HG03196 (cell line): ENCODE measurements at regions not wholly inside any gene's neighbourhood (a gene's known extent, or its start where the extent isn't known, plus 50 kb on each side); places are given as distances from the start of the nearest gene placed in this dataset.
"Not testable (repeated sequence)": the region's sequence is repeated elsewhere in the genome, so short reads cannot be mapped to it uniquely, and the experiment has no call there.

ENCODE experiments used
- ATAC-seq: cut with Tn5 transposase; IDR thresholded peaks from one replicate; pipeline ENCODE4 v1.9.1; 2021; ENCODE audit not compliant: unreplicated experiment

- no peak for ATAC-seq
Measured at GRCh38 chr12:58615576-58615975, 304.7 kb downstream of the LRIG3 start.

- no peak for ATAC-seq
Measured at GRCh38 chr12:58616618-58617017, 303.7 kb downstream of the LRIG3 start.

- no peak for ATAC-seq
Measured at GRCh38 chr12:58621126-58621525, 299.2 kb downstream of the LRIG3 start.

GRCh38 chr12:58629376-58629775, 290.9 kb downstream of the LRIG3 start:
- no peak for ATAC-seq

GRCh38 chr12:58633479-58633878, 286.8 kb downstream of the LRIG3 start:
- no peak for ATAC-seq

- no peak for ATAC-seq
Measured at GRCh38 chr12:58639318-58639934, 280.9 kb downstream of the LRIG3 start.

- no peak for ATAC-seq
Measured at GRCh38 chr12:58640314-58640713, 280.0 kb downstream of the LRIG3 start.

GRCh38 chr12:58645946-58646345, 274.4 kb downstream of the LRIG3 start:
- ATAC-seq: no peak

GRCh38 chr12:58647495-58647894, 272.8 kb downstream of the LRIG3 start:
- no peak for ATAC-seq

- no peak for ATAC-seq
Measured at GRCh38 chr12:58648176-58648575, 272.1 kb downstream of the LRIG3 start.

- ATAC-seq: no peak
Measured at GRCh38 chr12:58651850-58652249, 268.5 kb downstream of the LRIG3 start.

GRCh38 chr12:58654021-58654420, 266.3 kb downstream of the LRIG3 start:
- ATAC-seq: no peak

- ATAC-seq: no peak
Measured at GRCh38 chr12:58655375-58655774, 264.9 kb downstream of the LRIG3 start.

- no peak for ATAC-seq
Measured at GRCh38 chr12:58656254-58657009, 263.9 kb downstream of the LRIG3 start.

- ATAC-seq: no peak
Measured at GRCh38 chr12:58657190-58657589, 263.1 kb downstream of the LRIG3 start.

GRCh38 chr12:58665375-58665774, 254.9 kb downstream of the LRIG3 start:
- ATAC-seq: no peak

GRCh38 chr12:58668233-58668632, 252.1 kb downstream of the LRIG3 start:
- ATAC-seq: no peak

- no peak for ATAC-seq
Measured at GRCh38 chr12:58668871-58669270, 251.4 kb downstream of the LRIG3 start.

GRCh38 chr12:58670623-58671022, 249.7 kb downstream of the LRIG3 start:
- ATAC-seq: no peak

GRCh38 chr12:58671196-58671595, 249.1 kb downstream of the LRIG3 start:
- ATAC-seq: no peak

GRCh38 chr12:58673021-58673420, 247.3 kb downstream of the LRIG3 start:
- no peak for ATAC-seq

- ATAC-seq: not testable (repeated sequence)
Measured at GRCh38 chr12:58677833-58678232, 242.5 kb downstream of the LRIG3 start.

GRCh38 chr12:58678753-58679152, 241.6 kb downstream of the LRIG3 start:
- ATAC-seq: no peak
